SK-N-SH (cell line): ENCODE measurements at regions not wholly inside any gene's neighbourhood (a gene's known extent, or its start where the extent isn't known, plus 50 kb on each side); places are given as distances from the start of the nearest gene placed in this dataset.

ENCODE experiments used
- CTCF ChIA-PET: fragments of 300-600, 350-600 bp; formaldehyde crosslinking; extraction: SDS; loops from one replicate; lab custom pipeline; 2021; lab: Yijun Ruan, JAX
- POLR2A ChIA-PET: fragments of 350-600 bp; sonication (Branson Sonifier 250); formaldehyde crosslinking; extraction: SDS; loops from one replicate; lab custom pipeline; 2020; ENCODE audit warnings: antibody characterized with exemption, inconsistent platforms; lab: Yijun Ruan, JAX
- DNase-seq: peaks from one replicate; pipeline ENCODE4 v3.0.0; 2012
- H2AFZ ChIP-seq: fragments of 200-600 bp; sonication (generic); 2 replicates; pipeline ENCODE4 v1.8.1; 2016; ENCODE audit warnings: antibody characterized with exemption, mild to moderate bottlenecking, low read depth
- H3F3A ChIP-seq: fragments of 200-600 bp; sonication (generic); replicated peaks from 2 replicates; pipeline ENCODE3; 2016; ENCODE audit warnings: antibody characterized with exemption, mild to moderate bottlenecking; ENCODE audit not compliant: insufficient read depth
- H3K27ac ChIP-seq, 2 experiments: fragments of 200-500 bp in 1 of 2; fragments of 200-600 bp in 1 of 2; sonication (Bioruptor generic) in 1 of 2; sonication (generic), shearing (Covaris generic) in 1 of 2; 2 replicates each; pipeline versions ENCODE4 v1.5.1 to v1.6.1; 2014 to 2016; ENCODE audit warnings: low read depth in 2 of 2, inconsistent platforms in 1 of 2, low read length in 1 of 2, mild to moderate bottlenecking in 1 of 2, mixed read lengths in 1 of 2
- H3K27me3 ChIP-seq: fragments of 200-600 bp; sonication (generic), shearing (Covaris generic); 2 replicates; pipeline ENCODE4 v1.6.1; 2016; ENCODE audit warnings: mixed run types; ENCODE audit not compliant: insufficient read depth
- H3K36me3 ChIP-seq, 2 experiments: fragments of 200-500 bp in 1 of 2; fragments of 200-600 bp in 1 of 2; sonication (Bioruptor generic) in 1 of 2; sonication (generic) in 1 of 2; replicated peaks in 1 of 2; 2 replicates each; pipeline versions ENCODE3 to v1.5.1; 2014 to 2016; ENCODE audit warnings: low read length in 1 of 2, mild to moderate bottlenecking in 1 of 2; ENCODE audit not compliant: insufficient read depth in 2 of 2, control insufficient read depth in 1 of 2
- H3K4me1 ChIP-seq, 2 experiments: fragments of 200-500 bp in 1 of 2; fragments of 200-600 bp in 1 of 2; sonication (Bioruptor generic) in 1 of 2; sonication (generic), shearing (Covaris generic) in 1 of 2; 2 replicates each; pipeline versions ENCODE4 v1.5.1 to v1.6.1; 2014 to 2016; ENCODE audit warnings: low read depth in 1 of 2, low read length in 1 of 2, mixed run types in 1 of 2; ENCODE audit not compliant: insufficient read depth in 2 of 2, control insufficient read depth in 1 of 2
- H3K4me2 ChIP-seq: fragments of 200-600 bp; sonication (generic), shearing (Covaris generic); 2 replicates; pipeline ENCODE4 v1.6.1; 2017; ENCODE audit warnings: mixed run types
- H3K4me3 ChIP-seq, 2 experiments: fragments of 200-500 bp in 1 of 2; fragments of 200-600 bp in 1 of 2; sonication (Bioruptor generic) in 1 of 2; sonication (generic), shearing (Covaris generic) in 1 of 2; 2 replicates each; pipeline versions ENCODE4 v1.5.1 to v1.8.1; 2014 to 2016; ENCODE audit warnings: low read depth in 2 of 2, inconsistent platforms in 1 of 2, low read length in 1 of 2, mild to moderate bottlenecking in 1 of 2, mixed read lengths in 1 of 2, moderate library complexity in 1 of 2
- H3K79me2 ChIP-seq: fragments of 200-600 bp; sonication (generic); 2 replicates; pipeline ENCODE4 v1.8.1; 2017; ENCODE audit warnings: mild to moderate bottlenecking; ENCODE audit not compliant: insufficient read depth
- H3K9ac ChIP-seq: fragments of 200-600 bp; sonication (generic); 2 replicates; pipeline ENCODE4 v1.6.1; 2017; ENCODE audit warnings: mixed run types
- H3K9me2 ChIP-seq: fragments of 200-600 bp; sonication (generic); 2 replicates; pipeline ENCODE4 v1.6.1; 2017; ENCODE audit warnings: mixed run types
- H3K9me3 ChIP-seq: fragments of 200-600 bp; sonication (generic); 2 replicates; pipeline ENCODE4 v1.6.1; 2017; ENCODE audit warnings: mixed run types, mild to moderate bottlenecking, moderate library complexity
- H4K20me1 ChIP-seq: fragments of 200-600 bp; sonication (generic); 2 replicates; pipeline ENCODE4 v1.6.1; 2017; ENCODE audit warnings: mild to moderate bottlenecking, mixed run types; ENCODE audit not compliant: insufficient read depth
- EP300 ChIP-seq, 2 experiments: IDR thresholded peaks; 2 replicates each; pipeline versions ENCODE4 v1.4.0 to v1.6.1; 2012; ENCODE audit warnings: borderline replicate concordance in 1 of 2, low read depth in 1 of 2, low read length in 1 of 2
- FOSL2 ChIP-seq: IDR thresholded peaks from 2 replicates; pipeline ENCODE4 v1.4.0; 2012; ENCODE audit warnings: low read depth, mild to moderate bottlenecking, moderate library complexity, borderline replicate concordance
- FOXJ3 ChIP-seq: sonication (generic); formaldehyde crosslinking; IDR thresholded peaks from 2 replicates; pipeline ENCODE4 v1.5.1; 2020; ENCODE audit warnings: mild to moderate bottlenecking, missing genetic modification reagents
- GATA2 ChIP-seq: sonication (generic); formaldehyde crosslinking; IDR thresholded peaks from 2 replicates; pipeline ENCODE4 v1.5.0; 2020; ENCODE audit warnings: mild to moderate bottlenecking, missing genetic modification reagents
- JUND ChIP-seq: IDR thresholded peaks from 2 replicates; pipeline ENCODE4 v1.4.0; 2012
- POLR2AphosphoS5 ChIP-seq: IDR thresholded peaks from 2 replicates; pipeline ENCODE4 v1.6.1; 2012; ENCODE audit warnings: low read depth, low read length
- RCOR1 ChIP-seq: fragments of 150-350 bp; IDR thresholded peaks from 2 replicates; pipeline ENCODE4 v1.6.1; 2017; ENCODE audit warnings: antibody characterized with exemption, low read length
- RFX5 ChIP-seq: IDR thresholded peaks from 2 replicates; pipeline ENCODE4 v1.6.1; 2012; ENCODE audit warnings: mild to moderate bottlenecking, improper control_type of control experiment, low read length
- SIN3A ChIP-seq: IDR thresholded peaks from 2 replicates; pipeline ENCODE4 v1.6.1; 2012; ENCODE audit warnings: low read depth, mild to moderate bottlenecking, low read length, moderate library complexity, borderline replicate concordance
- TCF12 ChIP-seq: IDR thresholded peaks from 2 replicates; pipeline ENCODE4 v1.4.0; 2012
- TEAD4 ChIP-seq: IDR thresholded peaks from 2 replicates; pipeline ENCODE4 v1.4.0; 2012; ENCODE audit warnings: mild to moderate bottlenecking, borderline replicate concordance; ENCODE audit not compliant: insufficient read depth
- WGBS: methylation state at CpG from one replicate; pipeline ENCODE4 v1.1.6; 2017; ENCODE audit warnings: low lambda C conversion rate; 5-methylcytosine and 5-hydroxymethylcytosine counted together
- TF ChIP-seq, protein P1 (sequence below): fragments of 150-350 bp; IDR thresholded peaks from 2 replicates; pipeline ENCODE4 v1.6.1; 2016; ENCODE audit warnings: mild to moderate bottlenecking, low read depth, low read length
- TF ChIP-seq, protein P2 (sequence below): IDR thresholded peaks from 2 replicates; pipeline ENCODE4 v1.6.1; 2012; ENCODE audit warnings: mild to moderate bottlenecking, low read depth, low read length, moderate library complexity
- TF ChIP-seq, protein P3 (sequence below): fragments of 200-600 bp; sonication (generic); IDR thresholded peaks from 2 replicates; pipeline ENCODE4 v1.6.1; 2017; ENCODE audit warnings: antibody characterized with exemption, mild to moderate bottlenecking, moderate library complexity
- TF ChIP-seq, protein P4 (sequence below): IDR thresholded peaks from 2 replicates; pipeline ENCODE4; 2012

- TF ChIP-seq SIN3A, result no peak
- TF ChIP-seq, protein P1, sequence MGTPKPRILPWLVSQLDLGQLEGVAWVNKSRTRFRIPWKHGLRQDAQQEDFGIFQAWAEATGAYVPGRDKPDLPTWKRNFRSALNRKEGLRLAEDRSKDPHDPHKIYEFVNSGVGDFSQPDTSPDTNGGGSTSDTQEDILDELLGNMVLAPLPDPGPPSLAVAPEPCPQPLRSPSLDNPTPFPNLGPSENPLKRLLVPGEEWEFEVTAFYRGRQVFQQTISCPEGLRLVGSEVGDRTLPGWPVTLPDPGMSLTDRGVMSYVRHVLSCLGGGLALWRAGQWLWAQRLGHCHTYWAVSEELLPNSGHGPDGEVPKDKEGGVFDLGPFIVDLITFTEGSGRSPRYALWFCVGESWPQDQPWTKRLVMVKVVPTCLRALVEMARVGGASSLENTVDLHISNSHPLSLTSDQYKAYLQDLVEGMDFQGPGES, result no peak
These were observed 389.2 kb upstream of the CITED2 start (continued) for GRCh38 chr6:139763468-139764210.

- Histone ChIP-seq H3K36me3 (no peaks in the 10 kb centered on the region), H2AFZ (no peak overlapping the region)
- TF ChIP-seq RCOR1, result no peak
- TF ChIP-seq POLR2AphosphoS5, result no peak
- TF ChIP-seq, protein P2, sequence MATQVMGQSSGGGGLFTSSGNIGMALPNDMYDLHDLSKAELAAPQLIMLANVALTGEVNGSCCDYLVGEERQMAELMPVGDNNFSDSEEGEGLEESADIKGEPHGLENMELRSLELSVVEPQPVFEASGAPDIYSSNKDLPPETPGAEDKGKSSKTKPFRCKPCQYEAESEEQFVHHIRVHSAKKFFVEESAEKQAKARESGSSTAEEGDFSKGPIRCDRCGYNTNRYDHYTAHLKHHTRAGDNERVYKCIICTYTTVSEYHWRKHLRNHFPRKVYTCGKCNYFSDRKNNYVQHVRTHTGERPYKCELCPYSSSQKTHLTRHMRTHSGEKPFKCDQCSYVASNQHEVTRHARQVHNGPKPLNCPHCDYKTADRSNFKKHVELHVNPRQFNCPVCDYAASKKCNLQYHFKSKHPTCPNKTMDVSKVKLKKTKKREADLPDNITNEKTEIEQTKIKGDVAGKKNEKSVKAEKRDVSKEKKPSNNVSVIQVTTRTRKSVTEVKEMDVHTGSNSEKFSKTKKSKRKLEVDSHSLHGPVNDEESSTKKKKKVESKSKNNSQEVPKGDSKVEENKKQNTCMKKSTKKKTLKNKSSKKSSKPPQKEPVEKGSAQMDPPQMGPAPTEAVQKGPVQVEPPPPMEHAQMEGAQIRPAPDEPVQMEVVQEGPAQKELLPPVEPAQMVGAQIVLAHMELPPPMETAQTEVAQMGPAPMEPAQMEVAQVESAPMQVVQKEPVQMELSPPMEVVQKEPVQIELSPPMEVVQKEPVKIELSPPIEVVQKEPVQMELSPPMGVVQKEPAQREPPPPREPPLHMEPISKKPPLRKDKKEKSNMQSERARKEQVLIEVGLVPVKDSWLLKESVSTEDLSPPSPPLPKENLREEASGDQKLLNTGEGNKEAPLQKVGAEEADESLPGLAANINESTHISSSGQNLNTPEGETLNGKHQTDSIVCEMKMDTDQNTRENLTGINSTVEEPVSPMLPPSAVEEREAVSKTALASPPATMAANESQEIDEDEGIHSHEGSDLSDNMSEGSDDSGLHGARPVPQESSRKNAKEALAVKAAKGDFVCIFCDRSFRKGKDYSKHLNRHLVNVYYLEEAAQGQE, result no peak
- TF ChIP-seq GATA2 (CRISPR knock-in tag), result no peak
- no peak for TF ChIP-seq FOSL2
- TF ChIP-seq, protein P3, sequence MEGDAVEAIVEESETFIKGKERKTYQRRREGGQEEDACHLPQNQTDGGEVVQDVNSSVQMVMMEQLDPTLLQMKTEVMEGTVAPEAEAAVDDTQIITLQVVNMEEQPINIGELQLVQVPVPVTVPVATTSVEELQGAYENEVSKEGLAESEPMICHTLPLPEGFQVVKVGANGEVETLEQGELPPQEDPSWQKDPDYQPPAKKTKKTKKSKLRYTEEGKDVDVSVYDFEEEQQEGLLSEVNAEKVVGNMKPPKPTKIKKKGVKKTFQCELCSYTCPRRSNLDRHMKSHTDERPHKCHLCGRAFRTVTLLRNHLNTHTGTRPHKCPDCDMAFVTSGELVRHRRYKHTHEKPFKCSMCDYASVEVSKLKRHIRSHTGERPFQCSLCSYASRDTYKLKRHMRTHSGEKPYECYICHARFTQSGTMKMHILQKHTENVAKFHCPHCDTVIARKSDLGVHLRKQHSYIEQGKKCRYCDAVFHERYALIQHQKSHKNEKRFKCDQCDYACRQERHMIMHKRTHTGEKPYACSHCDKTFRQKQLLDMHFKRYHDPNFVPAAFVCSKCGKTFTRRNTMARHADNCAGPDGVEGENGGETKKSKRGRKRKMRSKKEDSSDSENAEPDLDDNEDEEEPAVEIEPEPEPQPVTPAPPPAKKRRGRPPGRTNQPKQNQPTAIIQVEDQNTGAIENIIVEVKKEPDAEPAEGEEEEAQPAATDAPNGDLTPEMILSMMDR, result no peak
- no peak for TF ChIP-seq TEAD4
- TF ChIP-seq, protein P4, sequence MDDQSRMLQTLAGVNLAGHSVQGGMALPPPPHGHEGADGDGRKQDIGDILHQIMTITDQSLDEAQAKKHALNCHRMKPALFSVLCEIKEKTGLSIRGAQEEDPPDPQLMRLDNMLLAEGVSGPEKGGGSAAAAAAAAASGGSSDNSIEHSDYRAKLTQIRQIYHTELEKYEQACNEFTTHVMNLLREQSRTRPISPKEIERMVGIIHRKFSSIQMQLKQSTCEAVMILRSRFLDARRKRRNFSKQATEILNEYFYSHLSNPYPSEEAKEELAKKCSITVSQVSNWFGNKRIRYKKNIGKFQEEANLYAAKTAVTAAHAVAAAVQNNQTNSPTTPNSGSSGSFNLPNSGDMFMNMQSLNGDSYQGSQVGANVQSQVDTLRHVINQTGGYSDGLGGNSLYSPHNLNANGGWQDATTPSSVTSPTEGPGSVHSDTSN, result no peak
- no peak for TF ChIP-seq FOXJ3 (CRISPR knock-in tag)
- TF ChIP-seq EP300 (IDR thresholded peaks at IDR 0.05; ENCODE audit: borderline replicate concordance in 1 of 2, low read depth in 1 of 2, low read length in 1 of 2), result no peak
- no peak for TF ChIP-seq JUND
- TF ChIP-seq SIN3A, result no peak
- no peak for TF ChIP-seq RFX5
- no peak for TF ChIP-seq TCF12
- TF ChIP-seq, all 33 proteins: peak for 0
- Histone ChIP-seq H3K79me2 (no peaks in the 10 kb centered on the region), H3K9ac (no peak overlapping the region), H3K27ac (no peak overlapping the region), H3K27me3 (no peaks in the 10 kb centered on the region), H3K9me3 (no peaks in the 10 kb centered on the region), H3K9me2 (0 out of 2 replicates have a peak, but pooled peaks cover 3% of the 10 kb centered on the region), H4K20me1 (no peaks in the 10 kb centered on the region), H3K4me3 (no peak overlapping the region), H3K4me1 (peaks cover 0 to 4% of the 10 kb centered on the region in 2 experiments; a peak in 2 of 4 replicates), H3K4me2 (no peak overlapping the region), H3F3A (peaks cover 34% of the 10 kb centered on the region)
- ChIA-PET CTCF (no interaction called here), POLR2A (no interaction called here)
- no peak for DNase-seq
- 78% methylated on average over 4 of the region's 4 CpGs for WGBS
These were observed 388.2 kb upstream of the CITED2 start for GRCh38 chr6:139762587-139763031.
